GM12891 (cell line): ENCODE measurements at regions not wholly inside any gene's neighbourhood (a gene's known extent, or its start where the extent isn't known, plus 50 kb on each side); places are given as distances from the start of the nearest gene placed in this dataset.

Experiments used
- POLR2A ChIP-seq: IDR thresholded peaks from 2 replicates; pipeline ENCODE4 v1.6.1; 2011; ENCODE audit warnings: low read depth, low read length, control low read depth
- POLR2AphosphoS5 ChIP-seq: IDR thresholded peaks from 2 replicates; pipeline ENCODE4 v1.6.1; 2011; ENCODE audit warnings: low read depth, low read length, control low read depth
- TAF1 ChIP-seq: IDR thresholded peaks from 2 replicates; pipeline ENCODE4 v1.6.1; 2011; ENCODE audit warnings: low read depth, low read length, control low read depth

DNA sequence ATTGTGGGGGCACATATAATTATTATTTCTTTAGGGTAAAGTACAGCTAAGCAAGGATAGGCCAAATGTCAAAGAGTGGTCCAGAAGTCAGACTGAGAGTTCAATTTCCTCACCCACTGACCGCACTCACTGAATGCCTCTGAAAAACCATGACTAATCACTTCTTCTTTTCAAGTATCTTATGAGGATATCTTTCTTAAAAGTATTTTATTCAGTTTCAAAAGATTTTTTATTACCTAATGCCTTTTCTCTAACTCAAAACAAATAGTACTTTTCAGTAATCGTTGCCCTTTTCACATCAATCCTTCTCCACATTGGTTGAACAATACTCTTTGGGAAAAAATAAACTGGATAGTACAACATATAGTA, 61.7 kb upstream of the CAMK2D start:
- no peak for TF ChIP-seq POLR2A
- no peak for TF ChIP-seq POLR2AphosphoS5
- no peak for TF ChIP-seq TAF1
